Stimulated activated CD4-positive, alpha-beta T cell treated with anti-CD3 and anti-CD28 coated beads, Interleukin-15, amount 100 ng/mL, for 48 hours (primary cell): ENCODE measurements at regions not wholly inside any gene's neighbourhood (a gene's known extent, or its start where the extent isn't known, plus 50 kb on each side); places are given as distances from the start of the nearest gene placed in this dataset.

Source experiments
- DNase-seq, 2 donors: peaks; one replicate each; pipeline ENCODE4 v3.0.0-alpha.2; 2020; ENCODE audit warnings: low read depth in 2 of 2

DNA sequence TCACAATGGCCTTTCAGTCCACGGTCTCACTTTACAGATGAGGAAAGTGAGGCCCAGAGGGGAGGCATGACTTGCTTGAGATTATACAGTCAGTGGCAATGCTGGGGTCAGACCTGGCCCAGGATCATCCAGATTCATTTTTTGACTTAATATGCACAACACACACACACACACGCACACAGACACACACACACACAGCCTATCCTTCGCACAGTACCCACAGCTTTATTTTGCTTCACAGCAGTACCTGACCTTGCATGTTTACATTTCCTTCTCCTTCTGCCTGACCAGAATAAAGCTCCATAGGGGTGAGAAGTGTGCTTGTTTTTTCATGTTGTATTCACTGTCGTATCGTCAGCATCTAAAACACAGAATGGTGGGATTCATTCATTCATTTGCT is 79.8 kb downstream of the VEGFA start:
- no peak for DNase-seq

DNA sequence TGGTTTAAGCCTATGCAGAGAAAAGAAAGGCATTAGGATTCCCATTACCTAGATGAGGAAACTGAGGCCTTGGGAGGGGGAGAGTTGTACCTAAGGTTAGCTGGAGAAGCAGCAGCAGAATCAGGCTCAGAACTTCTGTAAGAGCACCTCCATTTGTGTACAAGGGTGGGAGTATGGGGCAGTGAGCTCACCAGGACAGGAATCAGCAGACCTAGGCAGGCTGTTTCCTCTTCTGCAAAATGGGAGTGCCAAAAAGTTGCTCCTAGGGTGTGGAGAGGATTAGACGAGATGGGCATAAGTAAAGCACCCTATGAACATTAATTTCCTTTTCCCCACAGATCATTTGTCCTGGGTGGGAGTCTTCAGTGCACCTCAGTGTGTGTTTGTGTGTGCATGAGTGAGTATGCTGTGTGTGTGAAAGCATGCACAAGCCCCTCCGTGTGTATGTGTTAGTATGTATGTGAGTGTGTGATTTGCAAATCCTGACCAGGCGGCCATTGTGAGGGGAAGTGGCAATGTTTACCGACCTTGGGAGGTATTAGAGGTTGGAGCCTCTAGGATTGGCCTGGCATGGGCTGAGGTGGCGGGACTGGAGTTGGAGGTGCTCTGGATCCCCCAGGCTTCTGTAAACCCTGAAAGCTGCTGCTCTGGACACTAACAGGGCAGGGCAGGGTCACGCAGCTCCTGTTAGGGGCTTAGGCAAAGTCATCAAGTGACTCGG is 78.8 kb downstream of the VEGFA start:
- DNase-seq: no peak

DNA sequence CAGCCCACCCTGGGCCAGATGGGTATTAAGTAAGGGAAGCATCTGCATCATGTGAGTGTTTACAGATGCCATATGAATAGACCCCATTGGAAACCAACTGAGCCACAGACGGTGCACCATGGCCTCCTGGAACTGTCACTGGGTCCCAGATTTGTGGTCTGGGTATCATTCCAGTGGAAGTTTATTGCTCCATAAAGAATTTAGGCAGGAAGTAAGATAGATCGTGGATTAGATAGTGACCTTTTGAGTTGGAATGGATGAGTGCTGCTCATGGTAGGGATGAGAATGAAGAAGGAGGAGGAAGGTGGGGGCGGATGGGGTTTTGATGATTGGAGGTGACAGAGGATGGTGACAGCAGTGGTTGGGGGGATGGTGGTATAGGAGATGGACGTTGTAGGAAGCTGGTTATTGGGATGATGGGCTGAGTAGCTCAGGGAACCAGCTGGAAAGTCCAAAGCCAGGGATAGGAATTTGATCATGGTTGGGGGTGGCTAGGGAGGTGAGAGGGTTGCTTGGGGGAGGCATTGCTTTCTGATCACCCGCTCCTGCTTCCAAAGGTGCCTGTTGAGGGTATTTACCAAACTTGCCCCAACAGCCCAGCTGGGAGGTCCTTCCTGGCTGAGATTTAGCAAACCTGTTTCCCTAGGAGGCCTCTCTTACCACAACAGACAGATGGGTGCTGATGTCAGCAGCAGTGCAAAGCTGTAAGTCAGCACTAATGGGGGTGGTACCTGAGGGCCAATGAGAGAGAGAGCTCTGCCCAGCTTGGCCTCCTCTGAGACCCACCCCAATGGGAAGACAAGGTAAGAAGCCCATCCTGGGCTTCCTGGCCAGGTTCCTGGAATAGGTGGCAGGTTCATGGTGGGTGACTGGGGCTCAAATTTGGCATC is 78.0 kb downstream of the VEGFA start:
- DNase-seq: no peak

DNA sequence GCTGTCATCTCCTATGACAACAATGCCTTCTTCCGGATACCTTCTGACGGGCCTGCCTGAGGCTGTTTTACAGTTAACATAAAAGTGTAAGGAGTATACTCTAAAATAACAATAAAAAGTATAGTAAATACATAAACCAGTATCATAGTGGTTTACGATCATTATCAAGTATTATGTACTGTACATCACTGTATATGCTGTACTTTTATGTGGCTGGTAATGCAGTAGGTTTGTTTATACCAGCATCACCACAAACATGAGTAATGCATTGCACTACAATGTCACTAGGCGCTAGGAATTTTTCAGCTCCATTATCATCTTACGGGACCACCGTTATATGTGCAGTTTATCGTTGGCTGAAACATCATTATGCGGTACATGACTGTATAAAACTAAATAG is 76.5 kb downstream of the VEGFA start:
- no peak for DNase-seq

DNA sequence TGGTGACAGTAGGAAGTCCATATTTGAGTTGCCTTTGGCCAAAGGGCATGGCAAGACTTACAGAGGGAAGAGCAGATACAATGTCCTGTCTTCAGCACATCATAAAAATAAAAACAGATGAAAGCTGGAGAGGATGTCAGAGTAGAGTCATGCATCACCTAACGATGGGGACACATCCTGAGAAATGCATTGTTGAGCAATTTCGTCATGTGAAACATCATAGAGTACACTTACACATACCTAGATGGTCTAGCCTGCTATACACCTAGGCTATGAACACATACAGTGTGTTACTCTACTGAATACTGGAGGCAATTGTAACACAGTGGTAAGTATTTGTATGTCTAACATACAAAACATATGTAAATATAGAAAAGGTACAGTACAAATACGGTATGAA is 75.6 kb downstream of the VEGFA start:
- no peak for DNase-seq

DNA sequence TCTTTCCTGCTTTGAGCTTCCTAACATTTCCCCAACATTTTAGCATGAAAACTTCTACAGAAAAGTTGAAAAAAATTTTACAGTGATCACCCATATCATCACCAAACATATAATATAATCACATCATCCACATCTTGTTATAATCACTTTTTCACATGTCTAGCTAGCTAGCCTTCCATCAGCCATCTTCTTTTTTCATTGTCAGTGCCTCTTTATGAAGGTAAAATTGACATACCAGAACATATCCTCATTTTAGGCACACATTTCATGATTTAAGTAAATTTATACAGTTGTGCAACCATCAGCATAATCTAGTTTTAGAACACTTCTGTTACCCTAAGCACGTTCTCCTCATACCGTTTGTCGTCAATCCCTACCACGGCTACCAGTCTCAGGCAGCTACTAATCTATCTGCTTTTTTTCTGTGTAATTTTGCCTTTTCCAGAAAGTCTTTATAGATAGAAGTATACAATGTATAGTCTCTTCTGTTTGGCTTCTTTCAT is 73.7 kb downstream of the VEGFA start:
- DNase-seq: no peak

DNA sequence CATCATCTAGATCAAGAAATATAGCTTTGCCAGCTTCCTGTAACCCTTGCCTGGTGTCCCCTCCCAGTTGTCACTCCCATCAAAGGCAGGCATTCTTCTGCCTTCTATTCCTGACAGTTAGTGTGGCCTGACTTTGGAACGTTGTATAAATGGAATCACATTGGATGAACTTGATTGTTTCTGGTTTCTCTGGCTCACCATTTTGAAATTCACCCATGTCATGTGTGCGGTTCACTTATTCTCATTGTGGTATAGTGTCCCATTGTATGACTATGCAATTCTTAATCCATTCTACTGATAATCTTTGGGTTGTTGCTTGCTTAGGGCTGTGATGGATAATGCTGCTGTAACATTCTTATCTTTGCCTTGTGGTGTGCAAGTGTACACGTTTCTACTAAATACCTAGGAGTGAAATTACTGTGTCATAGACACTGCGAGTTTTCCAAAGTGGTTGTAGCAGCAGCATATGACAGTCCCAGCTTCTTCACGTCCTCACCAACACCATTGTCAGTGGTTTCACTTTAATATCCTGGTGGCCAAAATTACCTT is 73.2 kb downstream of the VEGFA start:
- no peak for DNase-seq

DNA sequence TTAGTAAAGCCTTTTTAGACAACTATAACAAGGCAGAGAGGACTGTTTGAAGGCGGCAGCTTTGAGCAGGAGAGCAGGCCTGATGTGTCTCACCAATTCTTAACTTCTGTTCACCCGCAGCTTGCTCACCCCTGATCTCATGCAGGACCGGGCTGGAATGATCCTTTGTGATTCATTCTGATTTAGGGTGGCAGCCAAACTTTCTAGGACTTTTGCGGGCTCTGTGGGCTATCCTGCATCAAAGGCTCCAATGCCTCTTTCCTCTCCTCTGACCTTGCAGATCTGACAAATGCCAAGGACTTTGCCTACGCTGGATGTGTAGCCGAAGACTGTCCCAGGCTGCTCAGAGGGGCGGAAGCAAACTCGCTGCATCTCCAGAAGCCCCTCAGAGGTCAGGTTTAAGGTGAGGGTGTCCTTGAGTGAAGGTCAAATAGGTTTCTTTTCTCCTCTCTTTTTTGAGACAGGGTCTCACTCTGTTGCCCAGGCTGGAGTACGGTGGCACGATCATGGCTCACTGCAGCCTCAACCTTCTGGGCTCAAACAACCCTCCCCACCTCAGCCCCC is 72.3 kb downstream of the VEGFA start:
- no peak for DNase-seq

GRCh38 chr6:43840490-43841218 is 70.6 kb downstream of the VEGFA start:
- DNase-seq: no peak

- DNase-seq: no peak
These were observed 68.4 kb downstream of the VEGFA start for GRCh38 chr6:43838276-43839036.

DNA sequence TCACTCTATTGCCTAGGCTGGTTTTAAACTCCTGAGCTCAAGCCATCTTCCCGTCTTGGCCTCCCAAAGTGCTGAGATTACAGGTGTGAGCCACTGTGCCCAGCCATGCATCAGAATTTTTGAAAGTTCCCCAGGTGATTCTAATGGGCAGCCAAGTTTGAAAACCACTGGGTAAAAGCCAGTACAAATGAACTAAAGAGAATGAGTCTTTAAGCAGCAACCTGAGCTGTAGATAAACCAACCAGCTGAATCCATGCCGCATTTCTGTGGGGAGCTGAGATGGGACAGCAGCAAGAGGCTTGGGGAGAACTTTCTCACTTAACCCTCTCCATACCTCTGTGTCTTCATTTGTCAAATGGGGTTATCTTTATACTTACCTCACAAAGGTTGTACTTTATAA is 67.5 kb downstream of the VEGFA start:
- DNase-seq: no peak

GRCh38 chr6:43836507-43837240 is 66.7 kb downstream of the VEGFA start:
- no peak for DNase-seq
